GM21367 (cell line): ENCODE measurements at regions not wholly inside any gene's neighbourhood (a gene's known extent, or its start where the extent isn't known, plus 50 kb on each side); places are given as distances from the start of the nearest gene placed in this dataset.
"Not testable (repeated sequence)": the region's sequence is repeated elsewhere in the genome, so short reads cannot be mapped to it uniquely, and the experiment has no call there.

Source experiments
- ATAC-seq: cut with Tn5 transposase; IDR thresholded peaks from one replicate; pipeline ENCODE4 v1.9.1; 2021; ENCODE audit not compliant: unreplicated experiment

DNA sequence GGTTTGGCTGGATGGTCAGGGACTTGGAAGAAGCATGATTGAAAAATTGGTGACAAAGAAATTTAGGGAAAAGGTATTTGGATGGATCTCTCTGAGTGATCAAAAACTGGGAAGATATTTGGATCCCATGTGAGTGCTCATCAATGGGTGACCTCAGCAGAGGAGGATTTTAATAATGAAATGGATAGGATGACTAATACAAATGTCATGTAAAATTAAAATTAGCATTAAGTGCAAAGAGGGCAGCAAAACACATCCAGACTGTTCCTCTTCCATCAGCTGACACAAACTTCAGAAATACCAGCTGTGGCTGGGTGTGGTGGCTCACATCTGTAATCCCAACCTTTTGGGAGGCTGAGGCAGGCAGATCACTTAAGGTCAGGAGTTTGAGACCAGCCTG, 151.7 kb downstream of the THBS2 start:
- no peak for ATAC-seq

DNA sequence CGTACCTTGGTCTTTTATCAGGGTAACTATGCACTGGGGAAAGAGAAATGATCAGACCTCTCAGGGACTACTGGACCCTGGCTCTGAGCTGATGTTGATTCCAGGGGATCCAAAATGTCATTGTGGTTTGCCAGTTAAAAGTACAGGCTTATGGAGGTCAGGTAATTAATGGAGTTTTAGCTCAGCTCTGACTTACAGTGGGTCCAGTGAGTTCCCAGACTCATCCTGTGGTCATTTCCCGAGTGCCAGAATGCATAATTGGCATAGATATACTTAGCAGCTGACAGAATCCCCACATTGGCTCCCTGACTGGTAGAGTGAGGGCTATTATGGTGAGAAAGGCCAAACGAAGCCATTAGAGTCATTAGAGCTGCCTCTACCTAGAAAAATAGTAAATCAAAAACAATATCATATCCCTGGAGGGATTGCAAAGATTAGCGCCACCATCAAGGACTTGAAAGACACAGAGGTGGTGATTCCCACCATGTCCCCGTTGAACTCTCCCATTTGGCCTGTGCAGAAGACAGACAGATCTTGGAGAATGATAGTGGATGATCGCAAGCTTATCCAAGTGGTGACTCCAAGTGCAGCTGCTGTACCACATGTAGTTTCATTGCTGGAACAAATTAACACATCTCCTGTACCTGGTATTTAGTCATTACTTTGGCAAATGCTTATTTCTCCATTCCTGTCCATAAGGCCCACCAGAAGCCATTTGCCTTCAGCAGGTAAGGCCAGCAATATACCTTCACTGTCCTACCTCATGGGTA, 152.4 kb downstream of the THBS2 start:
- no peak for ATAC-seq

DNA sequence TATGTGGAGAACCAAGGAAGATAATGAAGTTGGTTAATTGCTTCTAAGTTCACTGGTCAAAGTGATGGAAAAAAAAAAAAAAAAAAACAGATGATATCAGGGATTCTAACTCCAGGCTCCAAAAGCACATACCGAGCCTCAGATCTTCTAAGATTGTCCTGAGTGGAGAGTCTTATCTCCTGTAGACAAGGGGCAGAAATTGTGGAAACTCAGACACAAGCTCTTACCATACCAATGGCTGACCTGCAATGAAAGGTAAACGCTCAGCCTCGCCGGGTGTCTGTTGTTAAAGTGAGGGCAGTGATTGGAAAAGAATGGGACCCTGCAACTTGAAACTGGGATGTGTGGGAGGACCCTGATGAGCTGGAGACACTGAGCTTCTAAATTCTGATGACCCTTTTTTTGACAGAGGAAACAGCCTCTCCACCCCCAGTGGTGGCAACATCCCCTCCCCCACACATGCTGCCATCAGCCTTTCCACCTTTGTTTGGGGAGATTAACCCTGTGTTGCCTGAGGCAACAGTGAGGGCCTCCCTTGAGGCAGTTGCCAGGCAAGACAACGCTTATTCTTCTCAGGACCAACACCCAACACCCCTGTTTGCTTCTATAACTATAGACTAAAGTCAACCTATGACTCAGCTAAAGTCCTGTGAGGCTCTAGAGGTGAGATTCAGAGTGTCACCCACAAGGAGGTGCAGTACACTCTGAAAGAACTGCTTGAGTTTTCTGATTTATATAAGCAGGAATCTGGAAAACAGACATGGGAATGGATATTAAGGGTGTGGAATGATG, 154.0 kb downstream of the THBS2 start:
- no peak for ATAC-seq

DNA sequence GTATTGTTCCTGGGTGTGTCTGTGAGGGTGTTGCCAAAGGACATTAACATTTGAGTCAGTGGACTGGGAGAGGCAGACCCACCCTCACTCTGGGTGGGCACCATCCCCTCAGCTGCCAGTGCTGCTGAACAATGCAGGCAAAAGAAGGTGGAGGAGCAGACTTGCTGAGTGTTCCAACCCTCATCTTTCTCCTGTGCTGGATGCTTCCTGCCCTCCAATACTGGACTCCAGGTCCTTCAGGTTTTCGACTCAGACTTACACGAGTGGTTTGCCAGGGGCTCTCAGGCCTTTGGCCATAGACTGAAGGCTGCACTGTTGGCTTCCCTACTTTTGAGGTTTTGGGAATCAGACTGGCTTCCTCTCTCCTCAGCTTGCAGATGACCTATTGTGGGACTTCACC, 155.0 kb downstream of the THBS2 start:
- not testable (repeated sequence) for ATAC-seq

DNA sequence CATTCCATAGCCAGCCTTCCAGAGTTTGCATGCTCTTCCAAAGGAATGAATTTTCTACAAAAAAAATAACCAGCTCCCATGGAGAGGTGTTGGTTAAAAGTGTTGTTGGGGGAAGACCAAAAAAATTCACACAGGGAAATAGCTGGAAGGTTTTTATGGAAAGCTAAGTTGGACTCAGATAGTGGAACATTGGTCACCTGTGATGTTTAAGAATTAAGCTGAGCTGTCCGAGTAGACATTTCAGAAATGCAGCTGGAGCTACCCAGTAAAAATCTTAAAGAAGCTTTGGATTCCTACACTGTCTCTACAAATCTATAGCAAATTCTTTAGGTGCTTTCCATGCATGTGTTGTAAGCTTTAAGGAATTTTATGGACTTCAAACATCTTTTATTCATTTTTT, 155.5 kb downstream of the THBS2 start:
- ATAC-seq: no peak

DNA sequence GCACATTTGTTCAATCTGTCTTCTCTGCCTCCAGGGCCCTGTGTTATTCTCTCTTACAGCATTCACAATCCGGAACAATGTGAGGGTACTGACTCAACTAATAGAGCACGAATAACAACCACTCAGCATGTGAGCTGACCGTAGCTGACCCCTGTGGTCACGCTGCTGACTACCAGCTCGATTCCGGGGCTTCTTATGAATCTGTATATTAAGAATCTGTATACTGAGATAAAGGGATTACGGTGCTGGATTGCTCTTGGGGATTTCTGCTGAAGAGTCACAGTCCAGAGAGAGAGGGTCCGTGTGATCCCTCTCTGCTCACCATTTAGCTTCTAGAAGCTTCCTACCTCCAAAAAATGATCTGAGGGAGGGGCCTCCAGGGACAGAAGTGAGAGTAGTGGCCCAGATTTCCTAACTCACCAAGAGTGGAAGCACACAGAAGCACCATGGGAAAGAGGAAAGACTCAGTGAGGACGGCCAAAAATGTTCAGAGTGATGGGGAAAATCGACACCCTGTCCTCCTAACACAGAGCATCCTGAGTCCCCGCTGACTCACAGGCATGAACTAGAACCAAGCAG, 156.2 kb downstream of the THBS2 start:
- no peak for ATAC-seq

DNA sequence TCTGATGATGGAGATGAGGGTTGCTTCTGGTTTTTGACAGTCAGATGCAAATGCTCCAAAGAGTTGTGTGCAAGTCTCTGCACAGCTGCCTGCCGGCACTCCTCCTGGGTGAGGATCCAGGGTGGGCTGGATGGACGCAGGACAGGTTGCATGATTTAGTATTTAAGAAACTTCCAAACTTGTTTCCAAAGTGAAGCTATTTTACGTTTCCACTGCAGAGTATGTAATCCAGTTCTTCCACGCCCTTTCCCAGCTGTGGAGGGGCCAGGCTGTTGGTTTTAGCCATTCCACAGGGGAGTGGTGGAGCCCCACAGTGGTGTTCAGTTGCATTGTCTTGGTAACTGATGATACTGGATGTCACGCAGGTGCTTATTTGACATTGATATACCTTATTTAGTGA, 157.3 kb downstream of the THBS2 start:
- no peak for ATAC-seq

DNA sequence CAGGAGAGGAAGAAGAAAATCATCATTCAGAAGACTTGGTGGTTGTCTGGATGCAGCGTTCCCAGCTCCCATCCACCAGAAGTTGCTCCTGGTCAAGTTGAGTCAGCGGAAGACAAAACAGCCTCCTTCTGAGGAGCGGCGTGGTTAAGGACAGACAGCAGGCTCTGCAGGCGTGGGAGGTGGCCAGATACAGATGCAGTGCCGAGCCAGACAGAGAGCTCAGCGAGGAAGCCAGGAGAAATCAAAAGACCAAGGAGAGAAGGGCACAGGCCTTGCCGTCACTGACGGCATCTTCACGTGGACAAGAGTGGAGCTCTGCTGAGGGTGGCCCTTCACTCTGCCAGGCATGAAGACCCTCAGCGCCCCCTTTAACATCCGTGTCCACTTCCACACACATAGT, 158.5 kb downstream of the THBS2 start:
- ATAC-seq: no peak

DNA sequence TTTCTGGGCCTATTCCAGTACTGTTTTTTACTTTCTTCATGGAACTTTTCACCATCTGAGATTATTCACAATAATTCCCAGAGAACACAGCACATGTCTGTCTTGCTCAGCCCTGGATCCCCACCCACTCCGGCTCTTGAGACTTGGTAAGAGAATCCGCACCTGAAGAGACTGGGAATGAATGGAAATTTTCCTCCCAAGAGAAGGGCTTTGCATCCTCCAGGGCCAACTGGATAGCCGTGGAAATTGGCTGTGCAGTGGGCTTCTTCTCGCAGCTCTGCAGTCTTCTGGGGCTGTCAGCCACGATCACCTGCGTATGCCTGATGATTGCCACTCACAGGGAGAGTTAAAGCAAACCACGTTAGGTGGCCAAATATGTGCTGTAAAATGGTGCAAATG, 159.1 kb downstream of the THBS2 start:
- no peak for ATAC-seq

DNA sequence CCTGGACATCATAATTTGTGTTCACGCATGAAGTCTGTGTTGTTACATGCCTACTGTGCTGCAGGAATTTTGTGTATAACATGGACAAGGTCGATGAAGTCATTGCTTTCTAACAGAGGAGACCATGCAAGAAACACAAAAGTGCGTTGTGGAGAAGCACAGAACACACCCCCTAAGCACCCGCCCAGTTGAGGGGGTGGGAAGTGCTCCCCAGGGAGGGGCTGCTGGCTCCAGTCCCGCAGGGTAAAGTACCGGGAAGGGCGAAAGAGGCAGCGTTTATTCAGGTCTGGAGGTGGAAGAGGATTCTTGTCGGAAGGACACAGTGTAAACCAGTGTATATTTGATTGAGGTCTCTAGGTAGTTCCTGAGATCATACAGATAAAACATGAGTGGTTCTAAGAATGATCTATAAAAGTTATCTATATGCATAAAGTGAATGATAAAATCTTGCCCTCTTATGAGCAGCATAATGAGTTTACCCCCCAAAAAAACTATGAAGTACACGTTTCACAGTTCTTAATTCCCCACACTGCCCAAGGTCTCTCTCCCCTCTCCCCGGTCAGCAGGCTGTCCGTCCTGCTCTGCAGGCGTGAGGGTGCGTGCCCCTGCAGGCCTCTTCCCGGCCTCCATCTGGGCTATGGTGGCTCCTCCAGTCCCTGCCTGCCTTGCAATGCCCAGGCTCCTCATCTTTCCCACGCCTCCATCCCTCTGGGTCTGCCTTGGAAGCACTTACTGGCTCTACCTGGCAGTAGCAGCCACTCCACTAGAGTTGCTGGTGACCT, 159.7 kb downstream of the THBS2 start:
- no peak for ATAC-seq

DNA sequence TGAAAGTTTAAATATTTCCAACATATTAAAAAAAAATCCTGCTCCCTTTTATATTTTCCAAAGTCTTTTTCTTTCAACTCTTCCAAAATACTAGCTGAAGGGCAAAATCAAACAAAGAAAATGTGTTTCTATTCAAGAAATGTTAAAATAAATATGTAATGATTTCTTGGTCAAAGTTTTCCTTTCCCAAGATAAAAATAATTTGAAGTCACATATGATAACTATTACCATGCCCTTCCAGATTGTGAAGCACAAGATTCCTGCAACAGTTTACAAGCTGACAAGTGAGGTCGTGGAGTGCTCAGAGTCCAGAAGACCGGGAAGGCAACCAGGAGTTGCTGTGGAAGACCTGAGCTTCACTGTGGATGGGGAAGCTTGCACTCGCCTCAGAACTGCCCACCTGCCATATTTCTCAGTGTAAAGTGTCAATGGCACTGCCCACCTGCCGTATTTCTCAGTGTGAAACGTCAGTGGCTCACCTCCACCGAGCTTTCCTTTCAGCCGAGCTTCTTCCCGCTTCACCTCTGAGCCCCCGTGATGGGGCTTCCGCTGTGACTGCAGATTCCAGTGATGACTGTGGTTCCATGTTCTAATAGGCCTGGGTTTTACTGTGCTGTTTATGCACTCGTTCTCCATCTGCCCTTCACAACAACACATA, 160.5 kb downstream of the THBS2 start:
- no peak for ATAC-seq

DNA sequence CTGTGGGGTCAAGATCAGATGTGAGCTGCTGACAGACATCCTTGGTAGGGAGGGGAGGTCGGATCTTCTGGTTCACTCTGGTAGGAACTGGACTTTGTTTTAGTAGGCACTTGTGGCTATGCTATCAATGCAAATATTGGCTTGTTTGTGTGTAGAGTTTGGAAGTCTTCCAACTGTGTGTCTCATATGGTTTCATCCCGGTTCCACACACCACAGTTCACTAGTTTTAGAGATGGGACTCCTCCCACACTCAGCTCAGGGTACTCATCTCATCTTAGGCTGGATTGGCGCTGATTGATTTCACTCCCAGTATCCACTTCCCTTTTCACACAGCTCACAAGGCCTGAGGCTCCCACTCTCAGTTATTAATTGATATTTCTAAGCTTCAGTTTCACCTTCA, 161.3 kb downstream of the THBS2 start:
- ATAC-seq: peak; percentile 89

DNA sequence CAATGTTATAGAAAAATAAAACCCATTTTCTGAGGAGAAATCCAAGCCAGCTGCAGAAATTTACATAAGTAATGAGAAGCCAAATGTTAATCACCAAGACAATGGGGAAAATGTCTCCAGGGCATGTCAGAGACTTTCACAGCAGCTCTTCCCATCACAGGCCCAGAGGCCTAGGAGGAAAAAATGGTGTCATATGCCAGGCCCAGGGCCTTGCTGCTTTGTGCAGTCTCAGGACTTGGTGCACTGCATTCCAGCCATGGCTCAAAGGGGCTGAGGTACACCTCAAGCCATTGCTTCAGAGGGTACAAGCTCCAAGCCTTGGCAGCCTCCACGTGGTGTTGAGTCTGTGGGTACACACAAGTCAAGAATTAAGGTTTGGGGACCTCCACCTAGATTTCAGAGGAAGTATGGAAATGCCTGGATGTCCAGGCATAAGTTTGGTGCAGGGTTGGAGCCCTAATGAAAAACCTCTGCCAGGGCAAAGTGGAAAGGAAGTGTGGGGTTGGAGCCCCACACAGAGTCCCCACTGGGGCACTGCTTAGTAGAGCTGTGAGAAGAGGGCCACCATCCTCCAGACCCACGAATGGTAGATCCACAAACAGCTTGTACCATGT, 163.0 kb downstream of the THBS2 start:
- ATAC-seq: not testable (repeated sequence)

DNA sequence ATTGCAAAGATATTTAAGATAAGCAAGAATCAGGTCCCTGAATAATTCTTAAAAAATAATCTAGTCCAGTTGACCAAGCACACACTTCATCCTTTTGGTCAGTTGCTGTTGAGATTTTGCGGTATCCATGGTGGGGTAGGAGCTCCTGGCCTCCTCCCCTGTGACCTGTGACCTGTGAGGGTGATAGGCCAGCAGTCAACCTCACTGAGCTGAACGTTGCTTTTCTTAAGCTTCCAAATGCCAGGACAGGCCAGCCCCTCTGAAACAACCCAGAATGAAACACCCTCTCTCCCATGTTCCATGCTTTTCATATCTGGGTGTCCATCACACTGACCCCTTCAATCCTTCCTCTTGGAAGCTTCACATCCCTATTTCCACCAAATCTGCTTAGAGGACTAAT, 164.9 kb downstream of the THBS2 start:
- no peak for ATAC-seq

DNA sequence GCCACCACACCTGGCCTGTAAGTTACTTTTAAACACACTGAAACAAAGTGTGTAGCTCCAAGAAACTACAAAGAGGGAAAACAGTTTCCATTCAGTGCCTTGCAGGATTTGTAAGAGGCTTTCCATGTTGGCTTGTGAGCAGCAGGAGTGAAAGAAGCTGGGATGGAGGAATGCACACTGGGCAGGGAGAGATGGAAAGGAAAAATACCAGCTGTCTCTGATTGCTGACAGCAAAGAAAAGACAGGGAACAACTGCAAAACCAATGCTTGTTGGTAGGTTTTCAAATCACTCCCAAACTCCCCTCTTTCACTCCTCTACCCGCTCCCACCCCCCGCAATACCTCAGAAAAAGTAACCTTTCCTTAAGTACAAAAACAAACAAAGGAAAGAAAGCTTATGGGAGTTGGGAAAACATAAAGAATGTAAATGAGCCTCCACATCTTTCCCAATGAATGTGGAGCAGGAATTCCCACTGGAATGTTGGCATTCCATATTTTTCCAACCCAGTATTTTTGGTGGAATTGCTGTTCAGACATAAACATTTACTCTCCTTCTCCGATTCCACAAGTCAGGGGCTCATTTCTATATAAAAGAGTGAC, 166.1 kb downstream of the THBS2 start:
- no peak for ATAC-seq

DNA sequence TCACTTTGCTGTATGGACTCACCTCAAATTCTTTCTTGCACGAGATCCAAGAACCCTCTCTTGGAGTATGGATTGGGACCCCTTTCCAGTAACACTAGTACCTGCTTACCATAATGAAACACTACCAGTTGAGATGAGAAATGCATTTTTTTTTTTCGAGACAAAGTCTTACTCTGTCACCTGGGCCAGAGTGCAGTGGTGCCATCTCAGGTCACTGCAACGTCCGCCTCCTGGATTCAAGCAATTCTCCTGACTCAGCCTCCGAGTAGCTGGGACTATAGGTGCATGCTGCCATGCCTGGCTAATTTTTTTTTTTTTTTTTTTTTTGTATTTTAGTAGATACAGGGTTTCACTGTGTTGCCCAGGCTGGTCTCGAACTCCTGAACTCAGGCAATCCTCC, 167.0 kb downstream of the THBS2 start:
- ATAC-seq: not testable (repeated sequence)

DNA sequence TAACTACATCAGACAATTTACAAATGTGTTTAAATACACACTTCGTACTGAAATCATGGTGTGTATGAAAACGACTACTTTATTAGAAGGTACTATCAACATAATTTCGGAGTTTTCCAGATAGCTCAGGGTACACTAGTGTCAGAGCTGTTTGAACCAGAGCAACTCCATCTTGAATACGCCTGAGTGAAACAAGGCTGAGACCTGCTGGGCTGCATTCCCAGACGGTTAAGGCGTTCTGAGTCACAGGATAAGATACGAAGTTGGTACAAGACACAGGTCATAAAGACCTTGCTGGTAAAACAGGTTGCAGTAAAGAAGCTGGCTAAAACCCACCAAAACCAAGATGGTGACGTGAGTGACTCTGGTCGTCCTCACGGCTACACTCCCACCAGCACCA, 167.6 kb downstream of the THBS2 start:
- no peak for ATAC-seq

DNA sequence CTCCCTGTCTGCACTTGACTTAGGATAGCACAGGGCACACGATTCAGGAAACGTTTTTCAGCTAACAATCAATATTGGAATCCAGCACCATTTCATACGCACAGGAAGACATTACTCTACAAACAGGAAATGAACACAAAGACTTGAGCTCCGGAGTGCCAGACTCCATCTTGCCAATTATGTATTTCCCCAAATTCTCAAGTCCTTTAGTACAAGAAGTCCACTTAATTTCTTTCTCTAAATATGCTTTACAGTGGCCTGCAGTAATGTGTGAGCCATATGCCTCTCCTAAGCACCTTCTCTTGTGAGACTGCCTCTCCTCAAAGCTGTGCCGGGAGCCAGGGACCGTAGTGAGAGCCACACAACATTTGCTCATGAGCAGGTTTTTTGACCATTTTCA, 168.2 kb downstream of the THBS2 start:
- ATAC-seq: no peak

DNA sequence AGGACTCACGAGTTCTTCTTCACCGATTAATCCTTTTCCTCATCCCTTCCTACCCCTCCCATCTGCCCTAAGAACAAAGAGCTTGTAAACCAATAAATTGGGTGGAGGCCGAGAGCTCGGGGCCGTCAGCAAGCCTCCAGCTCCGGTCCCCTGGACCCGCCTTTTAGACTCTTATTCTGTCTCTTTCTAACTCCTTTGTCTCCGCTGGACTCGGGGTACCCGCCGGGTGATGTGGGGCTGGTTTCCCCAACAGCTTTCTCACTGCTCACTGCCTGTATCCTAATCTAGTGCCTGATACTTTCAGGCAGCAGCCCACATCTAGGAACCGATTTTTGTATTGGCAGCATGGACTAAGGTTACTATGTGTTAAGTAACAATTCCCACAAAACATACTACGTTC, 169.1 kb downstream of the THBS2 start:
- not testable (repeated sequence) for ATAC-seq

DNA sequence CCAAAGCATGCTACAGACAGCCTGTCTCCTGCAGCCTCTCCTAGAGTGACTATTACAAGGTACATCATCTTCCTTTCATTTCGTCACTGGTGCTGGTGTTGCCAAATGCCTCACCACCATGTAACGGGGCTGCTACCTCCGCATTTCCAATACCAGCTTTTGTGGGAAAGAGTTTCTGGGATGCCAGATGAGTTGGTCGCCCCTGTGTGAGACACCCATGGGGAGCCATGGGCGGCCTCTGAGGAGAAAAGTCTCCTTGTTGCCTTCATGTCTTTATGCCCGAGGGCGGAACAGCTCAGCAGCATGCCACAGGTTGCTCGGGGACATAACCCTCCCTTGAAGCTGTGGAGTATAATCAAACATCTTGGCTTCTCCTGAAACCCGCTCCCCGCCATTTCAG, 169.6 kb downstream of the THBS2 start:
- no peak for ATAC-seq
